GM19372 (cell line): ENCODE measurements at regions not wholly inside any gene's neighbourhood (a gene's known extent, or its start where the extent isn't known, plus 50 kb on each side); places are given as distances from the start of the nearest gene placed in this dataset.

Experiments used
- ATAC-seq: cut with Tn5 transposase; IDR thresholded peaks from one replicate; pipeline ENCODE4 v1.9.1; 2021; ENCODE audit warnings: mild to moderate bottlenecking, low read depth, moderate library complexity; ENCODE audit not compliant: unreplicated experiment

GRCh38 chr16:13291591-13292333 lies 390.4 kb downstream of the SHISA9 start:
- no peak for ATAC-seq

DNA sequence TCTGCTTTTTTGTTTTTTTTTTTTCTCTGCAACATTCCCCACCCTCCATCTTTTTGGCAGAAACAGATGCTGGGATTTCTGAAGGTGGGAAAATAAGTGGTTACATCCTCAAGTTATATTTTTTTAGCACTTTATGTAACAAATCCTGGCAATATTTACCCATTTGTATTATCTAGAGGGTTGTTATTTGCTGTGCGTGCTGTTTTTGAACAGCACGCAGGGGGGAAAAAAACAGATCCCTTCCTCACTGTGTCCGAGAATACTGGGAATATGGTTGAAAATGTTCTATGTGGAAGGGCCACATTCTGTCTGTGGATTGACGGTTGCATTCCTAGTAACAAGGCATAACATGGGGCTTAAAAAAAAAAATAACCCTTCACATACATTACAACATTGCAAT lies 394.8 kb downstream of the SHISA9 start:
- ATAC-seq, result no peak

- ATAC-seq, result no peak
Measured at GRCh38 chr16:13298666-13299065, 397.3 kb downstream of the SHISA9 start.

DNA sequence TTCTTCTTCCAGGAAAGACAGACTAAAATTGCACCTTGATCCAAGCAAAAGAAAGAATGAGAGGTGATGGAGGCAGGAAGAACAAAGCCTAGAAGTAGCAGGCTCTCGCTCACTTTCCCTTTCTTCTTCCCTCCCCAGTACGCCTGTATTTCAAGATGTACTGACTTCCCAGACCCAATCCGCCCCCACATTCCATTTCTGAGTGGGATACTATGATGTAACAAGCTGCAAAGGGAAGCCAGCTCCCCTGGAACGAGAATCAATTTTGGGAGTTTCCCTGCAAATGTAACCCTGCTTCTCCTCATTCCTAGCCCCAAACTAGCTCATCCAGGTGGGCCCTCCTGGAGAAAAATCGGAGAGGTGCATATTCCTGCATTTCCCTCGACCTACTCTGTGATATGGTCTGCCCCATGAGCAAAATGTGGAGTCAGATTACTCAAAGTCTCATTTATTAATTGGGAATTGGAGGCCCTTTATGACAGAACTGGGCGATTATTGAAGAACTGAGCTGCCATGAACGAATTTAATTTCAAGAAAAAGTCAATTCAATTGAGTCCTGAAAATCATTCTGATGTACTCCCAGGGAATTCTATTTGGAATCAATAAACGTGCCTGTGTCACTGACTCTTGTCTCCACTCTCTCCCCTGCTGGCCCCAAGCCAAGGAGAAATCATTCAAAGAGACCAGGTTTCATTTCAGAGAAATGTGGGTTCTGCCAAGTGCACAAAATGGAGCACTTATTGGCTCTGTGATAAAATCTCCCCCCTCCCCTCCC lies 398.9 kb downstream of the SHISA9 start:
- no peak for ATAC-seq

GRCh38 chr16:13305019-13305755 lies 403.8 kb downstream of the SHISA9 start:
- ATAC-seq, result no peak

DNA sequence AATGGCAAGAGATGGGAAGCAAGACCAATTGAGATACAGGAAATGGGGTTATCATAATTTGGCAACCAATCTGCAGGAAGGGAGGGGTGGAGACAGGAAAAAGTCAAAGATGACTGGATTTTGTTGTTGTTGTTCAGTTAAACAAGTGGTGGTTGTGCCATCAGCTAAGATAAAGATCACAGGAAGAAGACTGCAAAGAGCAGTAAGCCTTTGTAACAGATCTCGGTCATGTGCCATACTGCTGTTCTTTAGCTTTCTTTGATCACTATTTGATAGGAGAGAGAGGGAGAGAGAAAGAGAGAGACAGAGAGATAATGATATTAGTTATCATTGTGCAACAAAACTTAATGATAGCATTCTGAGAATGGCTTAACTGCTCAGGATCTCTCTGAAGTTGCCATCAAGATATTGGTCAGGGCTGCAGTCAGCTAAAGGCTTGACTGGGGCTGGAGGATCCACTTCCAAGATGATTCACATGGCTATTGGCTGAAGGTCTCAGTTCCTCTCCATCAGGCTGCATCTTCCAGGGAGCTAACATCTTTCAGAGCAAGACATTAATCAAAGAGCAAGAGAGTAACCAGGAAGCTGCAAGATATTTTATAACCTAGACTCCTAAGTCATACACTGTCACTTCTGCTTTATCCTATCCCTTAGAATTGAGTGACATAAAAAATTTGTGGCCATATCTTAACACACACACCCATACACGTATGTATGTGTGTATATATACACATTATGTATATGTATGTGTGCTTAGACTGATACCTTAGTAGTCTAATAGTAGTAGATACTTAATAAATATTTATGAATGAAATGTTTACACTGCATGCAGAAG lies 405.0 kb downstream of the SHISA9 start:
- ATAC-seq, result no peak

DNA sequence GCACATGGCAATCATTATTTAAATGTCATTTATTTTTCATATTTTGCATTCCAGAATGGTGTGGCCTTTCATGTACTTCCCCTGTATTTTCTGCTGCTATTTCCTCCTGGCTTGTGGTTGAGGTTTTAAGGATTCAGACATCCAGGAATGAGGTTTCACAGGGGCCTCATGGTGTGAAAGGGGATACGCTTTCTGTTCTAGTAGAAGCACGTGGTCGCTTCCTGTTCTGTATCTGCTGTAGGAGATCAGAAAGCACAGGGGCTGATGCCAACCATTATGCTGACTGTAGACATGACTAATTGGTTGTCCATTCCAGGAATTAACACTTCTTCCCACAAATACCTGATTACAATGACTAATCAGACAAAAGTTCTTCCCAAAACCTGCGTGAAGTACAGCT lies 405.9 kb downstream of the SHISA9 start:
- no peak for ATAC-seq

DNA sequence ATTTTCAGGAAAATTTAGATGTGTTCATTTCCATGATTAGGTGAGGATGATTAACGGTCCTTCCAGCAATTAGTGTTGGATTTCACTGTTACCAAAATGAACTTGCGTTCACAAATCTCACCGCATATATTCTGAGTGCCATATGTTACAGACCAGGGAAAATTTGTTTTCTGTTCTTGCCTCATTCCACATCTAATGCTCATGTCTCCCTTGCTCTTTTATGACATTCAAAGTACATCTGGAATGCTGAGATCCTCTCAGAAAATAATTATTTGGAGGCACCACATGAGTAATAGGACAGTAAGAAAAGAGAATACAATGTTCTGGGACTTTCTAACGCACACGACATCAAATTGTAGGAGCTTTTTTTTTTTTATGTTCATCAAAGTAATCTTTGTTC lies 406.5 kb downstream of the SHISA9 start:
- ATAC-seq, result no peak

GRCh38 chr16:13312063-13312462 lies 410.7 kb downstream of the SHISA9 start:
- ATAC-seq, result no peak

- no peak for ATAC-seq
Measured at GRCh38 chr16:13313351-13313750, 412.0 kb downstream of the SHISA9 start.

DNA sequence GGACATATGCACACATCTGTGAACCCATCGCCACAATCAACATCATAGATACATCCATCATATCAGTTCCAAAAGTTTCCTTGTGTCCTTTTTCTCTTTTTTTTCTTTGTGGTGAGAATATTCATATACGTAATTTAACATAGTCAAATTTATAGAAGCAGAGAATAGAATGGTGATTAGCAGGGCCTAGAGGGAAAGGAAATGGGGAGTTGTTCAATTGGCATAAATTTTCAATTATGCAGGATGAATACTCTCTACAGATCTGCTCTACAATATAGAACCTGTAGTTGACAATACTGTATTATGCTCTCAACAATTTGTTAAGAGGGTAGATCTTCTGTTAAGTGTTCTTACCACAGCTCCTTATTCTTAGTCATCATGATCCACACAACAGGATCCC lies 413.2 kb downstream of the SHISA9 start:
- no peak for ATAC-seq

GRCh38 chr16:13315642-13316427 lies 414.4 kb downstream of the SHISA9 start:
- ATAC-seq, result no peak

DNA sequence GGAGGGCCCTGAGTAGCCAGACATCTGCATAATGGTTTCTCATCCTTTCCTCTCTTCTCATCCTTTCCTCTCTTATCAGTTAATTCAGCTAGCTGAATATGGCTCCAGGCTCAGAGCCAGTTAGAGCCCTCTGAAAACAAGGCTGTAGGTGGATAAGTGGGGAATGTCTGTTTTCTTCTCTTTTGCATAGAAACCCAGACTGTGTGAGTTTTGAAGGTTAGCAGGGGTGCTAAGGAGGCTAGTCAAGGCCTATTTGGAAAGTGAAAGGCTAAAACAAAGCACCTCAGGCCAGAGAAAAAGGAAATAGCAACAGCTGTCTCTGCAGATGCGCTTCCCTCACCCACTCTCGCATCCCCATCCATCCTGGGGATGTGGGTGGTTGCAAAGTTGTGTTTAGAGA lies 420.9 kb downstream of the SHISA9 start:
- no peak for ATAC-seq

DNA sequence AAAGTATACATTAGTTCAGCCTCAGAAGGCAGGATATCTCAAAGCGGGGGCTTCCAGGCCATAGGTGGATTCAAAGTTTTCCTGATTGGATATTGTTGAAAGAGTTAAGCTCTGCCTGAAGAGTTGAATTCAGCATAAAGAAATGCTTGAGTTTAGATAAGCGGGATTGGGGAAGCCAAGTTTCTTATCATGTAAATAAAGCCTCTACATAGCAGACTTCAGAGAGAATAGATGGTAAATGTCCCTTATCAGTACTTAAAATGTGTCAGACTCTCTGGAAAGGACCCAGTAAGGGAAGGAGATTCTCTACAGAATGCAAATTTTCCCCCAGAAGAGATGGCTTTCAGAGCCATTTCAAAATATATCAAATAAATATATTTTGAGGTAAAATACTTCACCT lies 423.5 kb downstream of the SHISA9 start:
- ATAC-seq, result no peak

GRCh38 chr16:13325396-13325795 lies 424.0 kb downstream of the SHISA9 start:
- ATAC-seq, result no peak

DNA sequence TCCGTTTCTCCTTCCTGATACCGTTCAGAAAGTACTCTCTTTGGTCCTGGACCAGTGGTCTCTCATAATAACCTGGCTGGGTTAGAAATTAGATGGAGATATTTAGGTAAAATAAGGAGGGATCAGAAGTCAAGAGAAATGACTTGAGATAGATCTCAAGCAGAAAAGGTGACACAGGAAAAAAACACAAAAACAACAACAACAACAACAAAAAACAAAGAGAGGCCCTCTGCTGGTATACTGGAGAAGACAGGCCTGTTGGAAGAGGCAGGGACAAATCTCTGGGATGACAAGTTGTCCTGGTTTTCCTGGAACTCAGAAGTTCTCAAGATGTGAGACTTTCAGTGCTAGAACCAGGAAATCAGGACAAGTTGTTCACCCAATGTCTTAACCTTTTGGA lies 430.5 kb downstream of the SHISA9 start:
- no peak for ATAC-seq

GRCh38 chr16:13332713-13333255 lies 431.4 kb downstream of the SHISA9 start:
- ATAC-seq, result no peak

- no peak for ATAC-seq
Measured at GRCh38 chr16:13333336-13333735, 431.9 kb downstream of the SHISA9 start.

- no peak for ATAC-seq
Measured at GRCh38 chr16:13335879-13336278, 434.5 kb downstream of the SHISA9 start.
